Loucy (cell line): ENCODE measurements at regions not wholly inside any gene's neighbourhood (a gene's known extent, or its start where the extent isn't known, plus 50 kb on each side); places are given as distances from the start of the nearest gene placed in this dataset.
"Not testable (repeated sequence)": the region's sequence is repeated elsewhere in the genome, so short reads cannot be mapped to it uniquely, and the experiment has no call there.

ENCODE experiments used
- H2AFZ ChIP-seq: fragments of 200-600 bp; sonication (generic); 2 replicates; pipeline ENCODE4 v1.6.0; 2016; ENCODE audit warnings: antibody characterized with exemption, mild to moderate bottlenecking, low read length, moderate library complexity
- H3F3A ChIP-seq: fragments of 200-600 bp; 2 replicates; pipeline ENCODE4 v1.6.0; 2016; ENCODE audit warnings: antibody characterized with exemption, low read depth, mild to moderate bottlenecking
- H3K27me3 ChIP-seq: fragments of 200-600 bp; sonication (generic); 2 replicates; pipeline ENCODE4 v1.6.1; 2014; ENCODE audit warnings: low read length, mild to moderate bottlenecking; ENCODE audit not compliant: insufficient read depth, poor library complexity, severe bottlenecking
- H3K36me3 ChIP-seq: fragments of 200-600 bp; sonication (generic); 2 replicates; pipeline ENCODE4 v1.6.1; 2016; ENCODE audit warnings: low read length; ENCODE audit not compliant: insufficient read depth
- H3K4me1 ChIP-seq: fragments of 200-600 bp; sonication (generic); 2 replicates; pipeline ENCODE4 v1.5.1; 2014; ENCODE audit warnings: low read length, mild to moderate bottlenecking; ENCODE audit not compliant: insufficient read depth, poor library complexity, severe bottlenecking
- H3K4me2 ChIP-seq: fragments of 200-600 bp; sonication (generic); 2 replicates; pipeline ENCODE4 v1.6.0; 2014; ENCODE audit warnings: antibody characterized with exemption, low read length, low read depth, mild to moderate bottlenecking; ENCODE audit not compliant: poor library complexity, severe bottlenecking
- H3K4me3 ChIP-seq: fragments of 200-600 bp; sonication (generic); 2 replicates; pipeline ENCODE4 v1.5.1; 2014; ENCODE audit warnings: low read length, mild to moderate bottlenecking, mixed read lengths; ENCODE audit not compliant: poor library complexity, severe bottlenecking
- H3K79me2 ChIP-seq: fragments of 200-600 bp; sonication (generic); 2 replicates; pipeline ENCODE4 v1.6.1; 2014; ENCODE audit warnings: low read length; ENCODE audit not compliant: insufficient read depth
- H3K9ac ChIP-seq: fragments of 200-600 bp; sonication (generic); 2 replicates; pipeline ENCODE4 v1.6.0; 2014; ENCODE audit warnings: mild to moderate bottlenecking, low read depth, low read length, moderate library complexity; ENCODE audit not compliant: poor library complexity, severe bottlenecking
- H3K9me2 ChIP-seq: fragments of 200-600 bp; sonication (generic); replicated peaks from 2 replicates; pipeline ENCODE4 v1.6.1; 2016; ENCODE audit warnings: low read depth, low read length, mixed read lengths
- H3K9me3 ChIP-seq: fragments of 200-600 bp; sonication (generic); 2 replicates; pipeline ENCODE4 v1.6.1; 2014; ENCODE audit warnings: mild to moderate bottlenecking, antibody characterized with exemption, low read length, low read depth; ENCODE audit not compliant: insufficient read depth
- H4K20me1 ChIP-seq: fragments of 200-600 bp; sonication (generic); 2 replicates; pipeline ENCODE4 v1.6.0; 2014; ENCODE audit warnings: antibody characterized with exemption, low read length, mild to moderate bottlenecking; ENCODE audit not compliant: insufficient read depth, poor library complexity, severe bottlenecking

DNA sequence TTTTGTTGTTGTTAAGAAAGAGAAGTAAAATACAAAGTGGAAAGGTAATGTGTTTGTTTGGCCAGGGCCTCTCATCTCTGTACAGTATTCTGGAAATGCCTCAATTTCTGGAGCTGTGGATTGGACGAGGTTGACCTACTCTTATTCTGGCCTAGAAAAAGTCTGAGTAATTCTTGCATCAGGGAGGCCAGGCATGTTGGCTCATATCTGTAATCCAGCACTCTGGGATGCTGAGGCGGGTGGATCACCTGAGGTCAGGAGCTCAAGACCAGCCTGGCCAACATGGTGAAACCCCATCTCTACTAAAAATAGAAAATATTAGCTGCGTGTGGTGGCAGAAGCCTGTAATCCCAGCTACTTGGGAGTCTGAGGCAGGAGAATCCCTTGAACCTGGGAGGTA is 259.8 kb downstream of the NPIPA7 start:
- not testable (repeated sequence) for H3K4me1 ChIP-seq, H2AFZ ChIP-seq, H3K9ac ChIP-seq, H3K4me2 ChIP-seq, H3K79me2 ChIP-seq, H3F3A ChIP-seq, H3K27me3 ChIP-seq, H4K20me1 ChIP-seq, H3K9me2 ChIP-seq, H3K36me3 ChIP-seq, H3K4me3 ChIP-seq, H3K9me3 ChIP-seq

DNA sequence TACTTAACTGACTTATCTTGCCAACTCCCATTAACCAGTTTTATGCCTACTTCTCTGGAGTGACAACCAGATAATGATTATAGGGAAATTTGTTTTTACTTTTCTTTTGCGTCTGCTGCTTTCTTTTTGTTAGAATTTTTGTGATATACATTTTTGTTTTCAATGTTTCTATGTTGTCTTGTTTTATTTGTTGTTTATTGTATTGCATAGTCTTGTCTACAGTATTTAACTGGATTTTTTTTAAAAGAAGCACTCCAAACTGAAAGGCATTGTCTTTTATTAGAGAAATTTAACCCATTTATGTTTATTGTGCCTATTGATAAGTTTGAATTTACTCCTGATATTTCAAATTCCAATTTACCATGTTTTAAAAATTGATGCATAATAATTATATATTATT is 264.9 kb downstream of the NPIPA7 start:
- not testable (repeated sequence) for H3K36me3 ChIP-seq, H3K79me2 ChIP-seq

DNA sequence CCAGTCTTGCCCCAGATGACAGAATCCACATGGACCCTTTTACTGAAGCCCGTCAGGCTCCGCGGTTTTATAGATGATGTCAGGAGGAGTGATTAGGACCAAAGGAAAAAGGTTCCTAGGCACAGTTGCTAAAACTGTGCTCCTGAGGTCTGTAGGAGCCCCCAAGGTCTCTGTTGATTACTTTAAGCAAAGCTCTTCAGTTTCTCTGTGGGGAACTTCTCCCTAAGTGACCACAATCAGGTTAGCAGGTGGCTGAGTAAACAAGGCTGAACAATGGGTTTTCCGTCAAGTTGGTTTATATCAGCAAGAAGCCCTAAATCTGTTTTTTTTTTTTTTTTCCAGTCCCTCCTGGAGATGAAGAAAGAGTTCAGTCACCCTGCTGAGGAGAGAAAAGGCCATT is 269.1 kb downstream of the NPIPA7 start:
- not testable (repeated sequence) for H3K4me3 ChIP-seq, H3K27me3 ChIP-seq

More for the DNA sequence above, 264.9 kb downstream of the NPIPA7 start:
- not testable (repeated sequence) for H3K4me3 ChIP-seq, H3K9me2 ChIP-seq, H3K9ac ChIP-seq, H3K9me3 ChIP-seq, H3K4me2 ChIP-seq, H3K27me3 ChIP-seq, H3K4me1 ChIP-seq, H4K20me1 ChIP-seq, H3F3A ChIP-seq, H2AFZ ChIP-seq

DNA sequence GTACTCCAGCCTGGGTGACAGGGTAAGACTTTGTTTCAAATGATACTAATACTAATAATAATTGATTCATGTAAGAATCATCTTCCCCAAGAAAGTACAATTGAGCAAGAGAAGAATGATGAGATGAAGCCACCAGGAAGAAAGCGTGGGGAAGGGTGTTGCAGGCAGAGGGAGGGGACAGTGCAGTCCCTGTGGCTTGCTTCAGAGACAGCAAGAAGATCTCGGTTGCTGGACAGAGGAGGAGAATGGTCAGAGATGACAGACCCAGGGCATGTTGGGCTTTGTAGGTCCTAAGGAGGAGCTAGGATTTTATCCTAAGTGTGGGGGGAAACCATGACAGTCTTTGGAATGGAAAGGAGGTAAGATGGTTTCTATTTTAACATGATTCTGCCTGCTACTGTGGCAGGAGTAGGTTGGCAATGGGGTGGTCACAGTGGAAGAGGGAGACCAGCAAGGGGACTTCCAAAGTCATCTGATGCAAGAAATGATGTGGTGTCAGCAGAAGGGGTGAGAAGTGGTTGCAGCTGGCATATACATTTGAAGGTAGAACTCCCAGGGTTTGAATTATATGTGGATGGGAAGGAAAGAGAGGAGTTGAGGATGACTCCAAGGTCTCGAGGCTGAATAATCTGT is 293.4 kb downstream of the NPIPA7 start:
- H3F3A ChIP-seq, H3K9ac ChIP-seq, H3K9me2 ChIP-seq, H3K4me3 ChIP-seq, H3K36me3 ChIP-seq, H3K4me1 ChIP-seq, H3K4me2 ChIP-seq, H3K9me3 ChIP-seq, H3K79me2 ChIP-seq, H4K20me1 ChIP-seq, H2AFZ ChIP-seq, H3K27me3 ChIP-seq: not testable (repeated sequence)

More for the DNA sequence above, 269.1 kb downstream of the NPIPA7 start:
- H4K20me1 ChIP-seq, H3F3A ChIP-seq, H3K9ac ChIP-seq, H3K4me2 ChIP-seq, H3K4me1 ChIP-seq, H2AFZ ChIP-seq, H3K36me3 ChIP-seq, H3K9me3 ChIP-seq, H3K9me2 ChIP-seq, H3K79me2 ChIP-seq: not testable (repeated sequence)

DNA sequence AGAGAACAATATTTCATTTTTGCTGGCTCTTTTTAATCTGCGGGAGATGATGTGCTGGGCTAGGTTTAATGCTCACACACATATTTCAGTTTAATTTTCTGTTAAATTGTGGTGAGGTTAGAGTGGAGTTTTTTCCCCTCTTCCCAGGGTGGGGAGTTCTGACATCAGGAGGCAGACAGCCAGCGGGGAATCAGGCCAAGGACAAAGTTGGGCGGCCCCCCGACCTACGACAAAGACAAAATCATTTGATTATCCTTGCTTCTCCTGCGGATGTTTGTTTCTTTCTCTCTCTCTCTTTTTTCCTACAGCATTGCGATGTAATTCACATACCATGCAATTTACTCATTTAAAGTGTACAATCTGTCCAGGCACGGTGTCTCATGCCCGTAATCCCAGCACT is 295.9 kb downstream of the NPIPA7 start:
- not testable (repeated sequence) for H3K9me3 ChIP-seq, H3K79me2 ChIP-seq, H3K9me2 ChIP-seq, H3F3A ChIP-seq, H3K4me3 ChIP-seq, H3K9ac ChIP-seq, H3K4me1 ChIP-seq, H4K20me1 ChIP-seq, H2AFZ ChIP-seq, H3K36me3 ChIP-seq, H3K4me2 ChIP-seq, H3K27me3 ChIP-seq

DNA sequence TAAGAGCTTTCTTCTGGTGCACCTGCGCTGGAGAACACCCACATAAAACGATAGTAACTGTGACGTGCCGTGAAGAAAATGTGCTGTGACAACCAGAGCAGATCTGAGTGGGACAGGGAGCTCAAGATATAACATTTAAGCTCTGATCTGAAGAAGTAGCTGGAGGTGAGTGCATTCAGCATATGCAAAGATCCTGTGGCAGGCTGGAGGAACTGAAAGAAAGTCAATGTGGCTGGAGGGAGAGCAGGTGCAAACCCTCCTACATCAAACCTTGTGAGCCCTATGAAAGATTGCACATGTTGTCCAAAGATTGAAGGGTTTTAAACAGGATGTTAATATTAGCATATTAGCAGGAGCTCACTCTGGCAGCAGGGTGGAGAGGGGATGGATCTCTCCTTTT is 342.9 kb downstream of the NPIPA7 start:
- H4K20me1 ChIP-seq, H3K79me2 ChIP-seq: not testable (repeated sequence)

DNA sequence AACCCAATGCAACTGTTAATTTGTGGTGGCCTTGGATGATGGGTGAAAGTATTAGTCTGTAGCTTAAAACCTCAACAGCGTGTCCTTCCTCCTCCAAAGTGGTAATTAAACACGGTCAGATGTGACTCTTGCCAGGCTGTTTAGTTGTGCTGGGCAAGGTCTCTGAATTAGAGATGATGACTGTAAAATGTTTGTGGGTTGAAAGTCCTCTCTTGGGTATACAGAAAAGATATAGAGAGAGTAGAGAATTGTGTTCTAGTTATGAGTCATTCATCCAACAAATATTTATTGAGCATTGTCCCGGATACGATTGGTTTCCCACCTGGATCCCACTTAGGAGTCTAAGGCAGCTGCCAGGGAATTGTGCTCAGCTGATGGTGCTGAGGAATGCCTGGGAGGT is 343.7 kb downstream of the NPIPA7 start:
- H3F3A ChIP-seq, H3K9me2 ChIP-seq, H4K20me1 ChIP-seq, H3K9ac ChIP-seq, H3K36me3 ChIP-seq, H3K27me3 ChIP-seq, H3K4me1 ChIP-seq, H2AFZ ChIP-seq, H3K9me3 ChIP-seq, H3K79me2 ChIP-seq, H3K4me2 ChIP-seq, H3K4me3 ChIP-seq: not testable (repeated sequence)

More for the DNA sequence above, 342.9 kb downstream of the NPIPA7 start:
- not testable (repeated sequence) for H3K9me3 ChIP-seq, H3K4me3 ChIP-seq, H3K36me3 ChIP-seq, H2AFZ ChIP-seq, H3K9me2 ChIP-seq, H3K4me2 ChIP-seq, H3K4me1 ChIP-seq, H3K9ac ChIP-seq, H3F3A ChIP-seq, H3K27me3 ChIP-seq
